GM21619 (cell line): ENCODE measurements at regions not wholly inside any gene's neighbourhood (a gene's known extent, or its start where the extent isn't known, plus 50 kb on each side); places are given as distances from the start of the nearest gene placed in this dataset.

Experiments used
- ATAC-seq: cut with Tn5 transposase; IDR thresholded peaks from one replicate; pipeline ENCODE4 v1.9.1; 2021; ENCODE audit not compliant: unreplicated experiment

- ATAC-seq: no peak
Measured at GRCh38 chr1:29437946-29438345, 201.6 kb downstream of the PTPRU start.

- no peak for ATAC-seq
Measured at GRCh38 chr1:29436181-29436785, 200.0 kb downstream of the PTPRU start.

- ATAC-seq: no peak
Measured at GRCh38 chr1:29433830-29434229, 197.5 kb downstream of the PTPRU start.

- no peak for ATAC-seq
Measured at GRCh38 chr1:29431138-29431537, 194.8 kb downstream of the PTPRU start.

GRCh38 chr1:29429656-29430055 lies 193.3 kb downstream of the PTPRU start:
- no peak for ATAC-seq

- ATAC-seq: no peak
Measured at GRCh38 chr1:29428997-29429396, 192.7 kb downstream of the PTPRU start.

- no peak for ATAC-seq
Measured at GRCh38 chr1:29428280-29428615, 191.9 kb downstream of the PTPRU start.

- ATAC-seq: no peak
Measured at GRCh38 chr1:29427614-29428279, 191.4 kb downstream of the PTPRU start.

GRCh38 chr1:29426701-29427279 lies 190.5 kb downstream of the PTPRU start:
- no peak for ATAC-seq

- ATAC-seq: no peak
Measured at GRCh38 chr1:29425631-29426030, 189.3 kb downstream of the PTPRU start.

- ATAC-seq: no peak
Measured at GRCh38 chr1:29424266-29424665, 187.9 kb downstream of the PTPRU start.

GRCh38 chr1:29420202-29420601 lies 183.9 kb downstream of the PTPRU start:
- ATAC-seq: no peak

- ATAC-seq: no peak
Measured at GRCh38 chr1:29417971-29418370, 181.6 kb downstream of the PTPRU start.

GRCh38 chr1:29417147-29417858 lies 181.0 kb downstream of the PTPRU start:
- no peak for ATAC-seq

- ATAC-seq: no peak
Measured at GRCh38 chr1:29416267-29417146, 180.2 kb downstream of the PTPRU start.

- no peak for ATAC-seq
Measured at GRCh38 chr1:29415861-29416260, 179.5 kb downstream of the PTPRU start.

GRCh38 chr1:29415156-29415830 lies 179.0 kb downstream of the PTPRU start:
- ATAC-seq: no peak

GRCh38 chr1:29414086-29414485 lies 177.8 kb downstream of the PTPRU start:
- ATAC-seq: no peak

GRCh38 chr1:29413661-29414060 lies 177.3 kb downstream of the PTPRU start:
- no peak for ATAC-seq

GRCh38 chr1:29412591-29412990 lies 176.3 kb downstream of the PTPRU start:
- no peak for ATAC-seq

- no peak for ATAC-seq
Measured at GRCh38 chr1:29410476-29410875, 174.2 kb downstream of the PTPRU start.
